ENCODE measurements at regions not wholly inside any gene's neighbourhood (a gene's known extent, or its start where the extent isn't known, plus 50 kb on each side); places are given as distances from the start of the nearest gene placed in this dataset.

DNA sequence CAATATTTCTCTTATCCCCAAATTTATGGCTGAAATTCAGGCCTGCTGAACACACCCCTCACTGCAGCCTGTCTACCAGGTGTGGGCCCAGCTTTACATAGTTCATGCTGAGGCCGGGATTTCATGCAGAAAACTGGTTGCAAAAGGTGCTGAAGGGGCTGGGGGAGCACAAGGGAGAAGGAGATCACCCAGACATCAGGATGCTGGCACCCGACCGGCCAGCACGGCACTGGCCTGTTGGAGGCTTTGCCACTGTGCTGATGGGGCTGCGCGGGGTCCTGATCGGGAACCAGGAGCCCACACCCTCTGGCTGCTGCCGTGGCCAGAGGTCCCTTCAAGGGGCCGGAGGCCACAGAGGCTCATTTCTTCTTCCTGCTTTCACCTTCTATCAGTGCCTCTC, 177.9 kb upstream of the C2CD4B start:
- TF ChIP-seq, protein P1, sequence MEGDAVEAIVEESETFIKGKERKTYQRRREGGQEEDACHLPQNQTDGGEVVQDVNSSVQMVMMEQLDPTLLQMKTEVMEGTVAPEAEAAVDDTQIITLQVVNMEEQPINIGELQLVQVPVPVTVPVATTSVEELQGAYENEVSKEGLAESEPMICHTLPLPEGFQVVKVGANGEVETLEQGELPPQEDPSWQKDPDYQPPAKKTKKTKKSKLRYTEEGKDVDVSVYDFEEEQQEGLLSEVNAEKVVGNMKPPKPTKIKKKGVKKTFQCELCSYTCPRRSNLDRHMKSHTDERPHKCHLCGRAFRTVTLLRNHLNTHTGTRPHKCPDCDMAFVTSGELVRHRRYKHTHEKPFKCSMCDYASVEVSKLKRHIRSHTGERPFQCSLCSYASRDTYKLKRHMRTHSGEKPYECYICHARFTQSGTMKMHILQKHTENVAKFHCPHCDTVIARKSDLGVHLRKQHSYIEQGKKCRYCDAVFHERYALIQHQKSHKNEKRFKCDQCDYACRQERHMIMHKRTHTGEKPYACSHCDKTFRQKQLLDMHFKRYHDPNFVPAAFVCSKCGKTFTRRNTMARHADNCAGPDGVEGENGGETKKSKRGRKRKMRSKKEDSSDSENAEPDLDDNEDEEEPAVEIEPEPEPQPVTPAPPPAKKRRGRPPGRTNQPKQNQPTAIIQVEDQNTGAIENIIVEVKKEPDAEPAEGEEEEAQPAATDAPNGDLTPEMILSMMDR (IDR thresholded peaks at IDR 0.05; ENCODE audit: low read depth, low read length), result no peak
- in situ Hi-C loops (cut with HindIII; ENCODE audit: low sequenced_read_pairs), result no loop called here
- DNase-seq (ENCODE audit: low read depth, low spot score), result no peak
- no peak overlapping the region for H3K4me3 ChIP-seq (ENCODE audit: low read depth, low read length)

DNA sequence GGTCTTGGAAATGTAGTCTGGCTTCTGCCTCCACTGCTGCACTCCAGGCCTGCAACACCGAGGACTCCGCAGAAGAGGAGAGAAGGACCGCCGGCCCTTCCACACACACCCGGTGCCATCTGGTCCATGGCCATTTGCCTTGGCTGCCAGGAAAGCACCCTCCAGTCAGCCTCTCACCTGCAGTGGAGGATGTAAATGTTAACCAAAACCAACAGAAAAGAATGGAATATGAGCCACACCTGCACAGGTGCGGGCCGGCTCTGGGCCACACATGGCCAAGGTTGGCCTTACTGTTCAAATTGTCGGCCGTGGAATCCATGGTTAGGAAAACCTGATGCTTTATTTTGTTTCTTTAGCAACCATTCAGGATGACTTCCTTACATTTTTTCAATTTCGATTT, 178.3 kb upstream of the C2CD4B start:
- no peak for DNase-seq (ENCODE audit: low read depth, low spot score)
- in situ Hi-C loops (cut with HindIII; ENCODE audit: low sequenced_read_pairs), result no loop called here
- H3K4me3 ChIP-seq (ENCODE audit: low read depth, low read length), result no peak overlapping the region
- TF ChIP-seq, protein P1 (IDR thresholded peaks at IDR 0.05; ENCODE audit: low read depth, low read length), result no peak

DNA sequence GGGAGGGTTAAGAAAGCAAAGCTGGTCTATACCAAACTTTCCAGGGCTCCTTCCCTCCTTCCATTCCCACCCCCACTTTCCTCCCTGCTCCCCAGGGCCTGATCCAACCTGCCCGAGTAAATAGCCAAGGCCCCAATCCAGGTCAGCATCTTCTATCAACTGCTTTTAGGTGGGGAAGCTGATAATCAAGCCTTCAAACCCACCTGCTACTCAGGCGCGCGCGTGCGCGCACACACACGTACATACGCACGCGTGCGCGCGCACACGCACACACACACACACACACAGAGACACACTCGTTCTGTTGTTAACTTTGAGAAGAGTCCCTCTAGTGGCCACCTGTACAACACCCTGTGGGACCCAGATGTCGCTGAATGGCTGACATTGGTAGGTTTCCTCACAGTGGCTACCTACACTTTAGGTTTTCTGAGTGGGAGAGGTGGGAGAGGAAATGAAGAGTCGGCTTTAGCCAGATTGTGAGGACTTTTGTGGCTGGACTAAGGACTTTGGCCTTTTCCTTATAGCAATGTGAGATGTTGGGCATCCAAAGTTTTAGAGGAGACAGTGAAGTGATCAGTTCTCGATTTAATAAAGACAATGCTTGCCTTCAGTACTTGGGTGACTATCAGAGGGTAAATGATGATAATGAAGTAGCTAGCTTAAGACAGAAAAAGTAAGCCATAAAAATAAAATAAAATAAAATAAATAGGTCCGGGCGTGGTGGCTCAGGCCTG, 179.9 kb upstream of the C2CD4B start:
- H3K4me3 ChIP-seq (ENCODE audit: low read depth, low read length), result no peak overlapping the region
- peak; percentile 55 for DNase-seq (ENCODE audit: low read depth, low spot score)
- in situ Hi-C loops (cut with HindIII; ENCODE audit: low sequenced_read_pairs), result no loop called here
- TF ChIP-seq, protein P1 (IDR thresholded peaks at IDR 0.05; ENCODE audit: low read depth, low read length), result peak; percentile 68

DNA sequence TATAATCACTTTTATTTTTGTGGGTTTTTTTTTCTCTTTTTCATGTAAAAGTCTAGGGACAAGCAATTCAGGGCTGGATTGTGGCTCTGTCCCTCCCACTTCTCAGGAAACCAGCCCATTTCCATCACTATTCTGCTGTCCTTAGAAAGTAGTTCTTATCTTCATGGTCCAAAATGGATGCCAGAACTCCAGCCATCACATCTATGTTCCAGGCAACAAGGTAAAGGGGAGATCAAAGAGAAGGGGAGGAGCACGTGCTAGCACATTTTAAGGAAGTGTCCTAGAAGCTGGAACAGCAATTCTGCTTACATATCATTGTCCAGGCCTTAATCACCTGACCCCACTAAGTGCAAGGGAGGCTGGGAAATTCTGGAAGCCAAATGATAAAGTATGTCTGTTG, 181.1 kb upstream of the C2CD4B start:
- TF ChIP-seq, protein P1 (IDR thresholded peaks at IDR 0.05; ENCODE audit: low read depth, low read length), result no peak
- no peak for DNase-seq (ENCODE audit: low read depth, low spot score)
- no peak overlapping the region for H3K4me3 ChIP-seq (ENCODE audit: low read depth, low read length)
- in situ Hi-C loops (cut with HindIII; ENCODE audit: low sequenced_read_pairs), result no loop called here

DNA sequence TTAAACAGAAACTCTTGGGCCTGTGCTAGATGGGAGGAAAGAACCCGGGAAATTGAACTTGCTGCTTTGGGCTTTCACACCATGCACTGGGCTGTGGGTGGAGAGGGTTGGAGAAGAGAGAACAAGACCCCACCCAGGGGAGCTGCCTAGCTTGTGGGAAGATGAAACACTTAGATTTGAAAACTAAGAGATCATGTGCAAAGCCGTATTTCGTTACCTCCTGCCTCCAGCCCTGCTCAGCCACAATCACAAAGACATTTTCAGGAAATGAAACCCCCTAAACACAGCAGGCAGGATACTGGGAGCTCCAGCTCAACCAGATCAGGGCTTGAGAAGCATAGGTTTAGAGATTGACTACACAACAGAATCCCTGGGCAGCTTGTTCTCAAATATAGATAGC, 183.0 kb upstream of the C2CD4B start:
- TF ChIP-seq, protein P1 (IDR thresholded peaks at IDR 0.05; ENCODE audit: low read depth, low read length), result no peak
- in situ Hi-C loops (cut with HindIII; ENCODE audit: low sequenced_read_pairs), result no loop called here
- no peak overlapping the region for H3K4me3 ChIP-seq (ENCODE audit: low read depth, low read length)
- DNase-seq (ENCODE audit: low read depth, low spot score), result no peak

DNA sequence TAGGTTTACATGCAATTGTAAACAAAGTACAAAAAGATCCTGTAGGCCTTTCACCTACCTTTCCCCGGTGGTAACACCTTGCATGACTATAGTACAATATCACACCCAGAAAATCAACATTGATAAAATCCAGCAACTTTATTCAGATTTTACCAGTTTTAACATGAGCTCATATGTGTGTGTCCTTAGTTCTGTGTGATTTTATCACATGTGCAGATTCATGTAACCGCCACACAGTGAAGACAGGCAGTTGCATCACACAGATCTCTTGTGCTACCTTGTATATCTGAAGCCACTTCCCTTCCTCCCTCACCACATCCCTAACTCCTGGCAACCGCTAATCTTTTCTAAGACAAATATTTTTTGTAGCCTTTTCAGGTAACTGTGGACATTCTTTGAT, 183.5 kb upstream of the C2CD4B start:
- TF ChIP-seq, protein P1 (IDR thresholded peaks at IDR 0.05; ENCODE audit: low read depth, low read length), result no peak
- in situ Hi-C loops (cut with HindIII; ENCODE audit: low sequenced_read_pairs), result no loop called here
- DNase-seq (ENCODE audit: low read depth, low spot score), result no peak
- H3K4me3 ChIP-seq (ENCODE audit: low read depth, low read length), result no peak overlapping the region

All from astrocyte of the spinal cord (primary cell).